HepG2 (cell line): ENCODE measurements at regions not wholly inside any gene's neighbourhood (a gene's known extent, or its start where the extent isn't known, plus 50 kb on each side); places are given as distances from the start of the nearest gene placed in this dataset.

Experiments
- AGO1 ChIP-seq: fragments of 200-400 bp; formaldehyde crosslinking; IDR thresholded peaks from 2 replicates; pipeline ENCODE4 v1.6.1; 2017; ENCODE audit warnings: mild to moderate bottlenecking, low read depth, low read length, moderate library complexity; ENCODE audit not compliant: poor library complexity, severe bottlenecking
- PAXIP1 ChIP-seq: sonication (generic); formaldehyde crosslinking; conservative IDR thresholded peaks from 2 replicates; pipeline ENCODE4 v1.4.0; 2020; ENCODE audit warnings: mild to moderate bottlenecking, missing genetic modification reagents, moderate library complexity
- PHF21A ChIP-seq: sonication (generic); formaldehyde crosslinking; IDR thresholded peaks from 2 replicates; pipeline ENCODE4 v1.5.0; 2020; ENCODE audit warnings: mild to moderate bottlenecking, missing genetic modification reagents
- REL ChIP-seq: sonication (generic); formaldehyde crosslinking; conservative IDR thresholded peaks from 2 replicates; pipeline ENCODE4 v1.8.0; 2022; ENCODE audit warnings: mild to moderate bottlenecking, missing genetic modification reagents, moderate library complexity
- TBX3 ChIP-seq: fragments of 450-650 bp; IDR thresholded peaks from 2 replicates; pipeline ENCODE4 v1.6.1; 2017; ENCODE audit warnings: antibody characterized with exemption, mild to moderate bottlenecking, inconsistent platforms, borderline replicate concordance
- ZNF337 ChIP-seq: sonication (generic); formaldehyde crosslinking; IDR thresholded peaks from 2 replicates; pipeline ENCODE4 v1.5.1; 2020; ENCODE audit warnings: missing genetic modification reagents, low read depth, mild to moderate bottlenecking, borderline replicate concordance
- TF ChIP-seq, protein P1 (sequence below): sonication (generic); formaldehyde crosslinking; IDR thresholded peaks from 2 replicates; pipeline ENCODE4 v1.4.0; 2020; ENCODE audit warnings: missing genetic modification reagents, mild to moderate bottlenecking, borderline replicate concordance
- TF ChIP-seq, protein P2 (sequence below): sonication (generic); formaldehyde crosslinking; IDR thresholded peaks from 2 replicates; pipeline ENCODE4 v1.5.0; 2020; ENCODE audit warnings: mild to moderate bottlenecking, missing genetic modification reagents
- TF ChIP-seq, protein P3 (sequence below): IDR thresholded peaks from 2 replicates; pipeline ENCODE4 v1.6.1; 2016; ENCODE audit warnings: missing compliant biosample characterization, missing genetic modification reagents, borderline replicate concordance
- TF ChIP-seq, protein P4 (sequence below): sonication (generic); formaldehyde crosslinking; IDR thresholded peaks from 2 replicates; pipeline ENCODE4 v1.4.0; 2020; ENCODE audit warnings: missing genetic modification reagents, borderline replicate concordance

- TF ChIP-seq, protein P1, sequence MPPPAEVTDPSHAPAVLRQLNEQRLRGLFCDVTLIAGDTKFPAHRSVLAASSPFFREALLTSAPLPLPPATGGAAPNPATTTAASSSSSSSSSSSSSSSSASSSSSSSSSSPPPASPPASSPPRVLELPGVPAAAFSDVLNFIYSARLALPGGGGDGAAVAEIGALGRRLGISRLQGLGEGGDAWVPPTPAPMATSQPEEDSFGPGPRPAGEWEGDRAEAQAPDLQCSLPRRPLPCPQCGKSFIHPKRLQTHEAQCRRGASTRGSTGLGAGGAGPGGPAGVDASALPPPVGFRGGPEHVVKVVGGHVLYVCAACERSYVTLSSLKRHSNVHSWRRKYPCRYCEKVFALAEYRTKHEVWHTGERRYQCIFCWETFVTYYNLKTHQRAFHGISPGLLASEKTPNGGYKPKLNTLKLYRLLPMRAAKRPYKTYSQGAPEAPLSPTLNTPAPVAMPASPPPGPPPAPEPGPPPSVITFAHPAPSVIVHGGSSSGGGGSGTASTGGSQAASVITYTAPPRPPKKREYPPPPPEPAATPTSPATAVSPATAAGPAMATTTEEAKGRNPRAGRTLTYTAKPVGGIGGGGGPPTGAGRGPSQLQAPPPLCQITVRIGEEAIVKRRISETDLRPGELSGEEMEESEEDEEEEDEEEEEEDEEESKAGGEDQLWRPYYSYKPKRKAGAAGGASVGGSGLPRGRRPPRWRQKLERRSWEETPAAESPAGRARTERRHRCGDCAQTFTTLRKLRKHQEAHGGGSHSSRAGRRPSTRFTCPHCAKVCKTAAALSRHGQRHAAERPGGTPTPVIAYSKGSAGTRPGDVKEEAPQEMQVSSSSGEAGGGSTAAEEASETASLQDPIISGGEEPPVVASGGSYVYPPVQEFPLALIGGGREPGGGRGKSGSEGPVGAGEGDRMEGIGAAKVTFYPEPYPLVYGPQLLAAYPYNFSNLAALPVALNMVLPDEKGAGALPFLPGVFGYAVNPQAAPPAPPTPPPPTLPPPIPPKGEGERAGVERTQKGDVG = peak; percentile 96
- TF ChIP-seq PHF21A = peak; percentile 85
- TF ChIP-seq, protein P2, sequence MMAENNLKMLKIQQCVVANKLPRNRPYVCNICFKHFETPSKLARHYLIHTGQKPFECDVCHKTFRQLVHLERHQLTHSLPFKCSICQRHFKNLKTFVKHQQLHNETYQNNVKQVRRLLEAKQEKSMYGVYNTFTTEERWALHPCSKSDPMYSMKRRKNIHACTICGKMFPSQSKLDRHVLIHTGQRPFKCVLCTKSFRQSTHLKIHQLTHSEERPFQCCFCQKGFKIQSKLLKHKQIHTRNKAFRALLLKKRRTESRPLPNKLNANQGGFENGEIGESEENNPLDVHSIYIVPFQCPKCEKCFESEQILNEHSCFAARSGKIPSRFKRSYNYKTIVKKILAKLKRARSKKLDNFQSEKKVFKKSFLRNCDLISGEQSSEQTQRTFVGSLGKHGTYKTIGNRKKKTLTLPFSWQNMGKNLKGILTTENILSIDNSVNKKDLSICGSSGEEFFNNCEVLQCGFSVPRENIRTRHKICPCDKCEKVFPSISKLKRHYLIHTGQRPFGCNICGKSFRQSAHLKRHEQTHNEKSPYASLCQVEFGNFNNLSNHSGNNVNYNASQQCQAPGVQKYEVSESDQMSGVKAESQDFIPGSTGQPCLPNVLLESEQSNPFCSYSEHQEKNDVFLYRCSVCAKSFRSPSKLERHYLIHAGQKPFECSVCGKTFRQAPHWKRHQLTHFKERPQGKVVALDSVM (CRISPR knock-in tag) = peak; percentile 56; the same call in 1 of the 2 replicates
- TF ChIP-seq, protein P3, sequence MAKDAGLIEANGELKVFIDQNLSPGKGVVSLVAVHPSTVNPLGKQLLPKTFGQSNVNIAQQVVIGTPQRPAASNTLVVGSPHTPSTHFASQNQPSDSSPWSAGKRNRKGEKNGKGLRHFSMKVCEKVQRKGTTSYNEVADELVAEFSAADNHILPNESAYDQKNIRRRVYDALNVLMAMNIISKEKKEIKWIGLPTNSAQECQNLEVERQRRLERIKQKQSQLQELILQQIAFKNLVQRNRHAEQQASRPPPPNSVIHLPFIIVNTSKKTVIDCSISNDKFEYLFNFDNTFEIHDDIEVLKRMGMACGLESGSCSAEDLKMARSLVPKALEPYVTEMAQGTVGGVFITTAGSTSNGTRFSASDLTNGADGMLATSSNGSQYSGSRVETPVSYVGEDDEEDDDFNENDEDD (CRISPR knock-in tag) = peak; percentile 52
- 0 out of 2 replicates have a peak, but pooled peaks have one; percentile 11 for TF ChIP-seq ZNF337 (CRISPR knock-in tag)
- TF ChIP-seq AGO1 = no peak
- peak; percentile 100 for TF ChIP-seq TBX3
- TF ChIP-seq PAXIP1 (CRISPR knock-in tag) = peak; percentile 93
- TF ChIP-seq REL (CRISPR knock-in tag) = no peak
- TF ChIP-seq, protein P4, sequence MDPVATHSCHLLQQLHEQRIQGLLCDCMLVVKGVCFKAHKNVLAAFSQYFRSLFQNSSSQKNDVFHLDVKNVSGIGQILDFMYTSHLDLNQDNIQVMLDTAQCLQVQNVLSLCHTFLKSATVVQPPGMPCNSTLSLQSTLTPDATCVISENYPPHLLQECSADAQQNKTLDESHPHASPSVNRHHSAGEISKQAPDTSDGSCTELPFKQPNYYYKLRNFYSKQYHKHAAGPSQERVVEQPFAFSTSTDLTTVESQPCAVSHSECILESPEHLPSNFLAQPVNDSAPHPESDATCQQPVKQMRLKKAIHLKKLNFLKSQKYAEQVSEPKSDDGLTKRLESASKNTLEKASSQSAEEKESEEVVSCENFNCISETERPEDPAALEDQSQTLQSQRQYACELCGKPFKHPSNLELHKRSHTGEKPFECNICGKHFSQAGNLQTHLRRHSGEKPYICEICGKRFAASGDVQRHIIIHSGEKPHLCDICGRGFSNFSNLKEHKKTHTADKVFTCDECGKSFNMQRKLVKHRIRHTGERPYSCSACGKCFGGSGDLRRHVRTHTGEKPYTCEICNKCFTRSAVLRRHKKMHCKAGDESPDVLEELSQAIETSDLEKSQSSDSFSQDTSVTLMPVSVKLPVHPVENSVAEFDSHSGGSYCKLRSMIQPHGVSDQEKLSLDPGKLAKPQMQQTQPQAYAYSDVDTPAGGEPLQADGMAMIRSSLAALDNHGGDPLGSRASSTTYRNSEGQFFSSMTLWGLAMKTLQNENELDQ (CRISPR knock-in tag) = no peak; the same call in 1 of the 2 replicates
These were observed 64.3 kb upstream of the ACSL3 start (continued) for GRCh38 chr2:222796413-222797103.
